K562 (cell line): ENCODE measurements at regions not wholly inside any gene's neighbourhood (a gene's known extent, or its start where the extent isn't known, plus 50 kb on each side); places are given as distances from the start of the nearest gene placed in this dataset.

ENCODE experiments used
- ATAC-seq: fragments of 200-7000 bp; cut with Tn5 transposase; 3 replicates; pipeline ENCODE4 v1.9.1; 2020; ENCODE audit warnings: moderate library complexity
- BruUV-seq: library from RNA; stranded (reverse); fragments of 400-500 nt; replicated peaks from 2 replicates; lab custom pipeline; 2021; lab: Mats Ljungman, UMichigan
- CTCF ChIA-PET: fragments of 300-600 bp; formaldehyde crosslinking; extraction: SDS; loops from one replicate; lab custom pipeline; 2021; ENCODE audit warnings: low intra/inter-chr PET ratio; lab: Yijun Ruan, JAX
- POLR2A ChIA-PET: fragments of 300-600, 350-650 bp; sonication (Branson Sonifier 250); formaldehyde crosslinking; extraction: SDS; loops from one replicate; lab custom pipeline; 2021; ENCODE audit warnings: antibody characterized with exemption, inconsistent platforms; lab: Yijun Ruan, JAX
- DNase-seq, 4 experiments: peaks; one replicate each; pipeline versions ENCODE4 v3.0.0 to v3.0.0-alpha.2; 2011 to 2018; ENCODE audit warnings: low spot score in 3 of 4, mixed read lengths in 3 of 4; ENCODE audit errors: extremely low read depth in 1 of 4
- FAIRE-seq: peaks from 2 replicates; lab custom pipeline; 2011; peaks lifted over from hg19 to GRCh38; lab: Jason Lieb, UNC
- H2AFZ ChIP-seq: 2 replicates; pipeline ENCODE4 v1.6.0; 2011; ENCODE audit warnings: low read depth, low read length, control low read depth, inconsistent platforms
- H3K27ac ChIP-seq: fragments of 200-600 bp; 3 replicates; pipeline ENCODE4 v1.8.0; 2011; ENCODE audit warnings: low read depth, mild to moderate bottlenecking, control low read depth, inconsistent platforms, low read length, moderate library complexity, mixed read lengths; ENCODE audit errors: extremely low read depth
- H3K27me3 ChIP-seq, 2 experiments: fragments of 300-600 bp in 1 of 2; 2 replicates in 1 of 2; 3 replicates in 1 of 2; pipeline versions ENCODE4 v1.6.0 to v1.8.0; 2011; ENCODE audit warnings: inconsistent platforms in 2 of 2, low read length in 2 of 2, mild to moderate bottlenecking in 1 of 2, mixed read lengths in 1 of 2, moderate library complexity in 1 of 2; ENCODE audit not compliant: control insufficient read depth in 2 of 2, insufficient read depth in 2 of 2
- H3K36me3 ChIP-seq: fragments of 300-600 bp; 3 replicates; pipeline ENCODE4 v1.8.0; 2011; ENCODE audit warnings: mild to moderate bottlenecking, low read length, inconsistent platforms; ENCODE audit not compliant: control insufficient read depth, insufficient read depth
- H3K4me1 ChIP-seq, 2 experiments: fragments of 200-600 bp in 1 of 2; replicated peaks in 1 of 2; 2 replicates in 1 of 2; 3 replicates in 1 of 2; pipeline versions ENCODE4 v1.5.1 to v1.8.0; 2011; ENCODE audit warnings: inconsistent platforms in 2 of 2, low read length in 2 of 2, mild to moderate bottlenecking in 1 of 2, mixed read lengths in 1 of 2, moderate library complexity in 1 of 2; ENCODE audit not compliant: control insufficient read depth in 2 of 2, insufficient read depth in 2 of 2
- H3K4me2 ChIP-seq: 2 replicates; pipeline ENCODE4 v1.6.1; 2011; ENCODE audit warnings: low read length, control low read depth, inconsistent platforms, mixed read lengths; ENCODE audit not compliant: insufficient read depth
- H3K4me3 ChIP-seq: fragments of 200-600 bp; sonication (generic), shearing (Covaris generic); 2 replicates; pipeline ENCODE4 v1.5.1; 2016; ENCODE audit warnings: control low read depth, inconsistent platforms
- H3K79me2 ChIP-seq: fragments of 200-600 bp; 3 replicates; pipeline ENCODE4 v1.8.0; 2011; ENCODE audit warnings: low read length, inconsistent platforms; ENCODE audit not compliant: control insufficient read depth, insufficient read depth
- H3K9ac ChIP-seq, 2 experiments: 2 replicates each; pipeline versions ENCODE4 v1.6.0 to v1.6.1; 2011; ENCODE audit warnings: low read depth in 2 of 2, low read length in 2 of 2, control low read depth in 1 of 2, inconsistent platforms in 1 of 2, mild to moderate bottlenecking in 1 of 2, mixed read lengths in 1 of 2; ENCODE audit not compliant: insufficient read depth in 1 of 2
- H3K9me1 ChIP-seq: one replicate; pipeline ENCODE4 v1.6.0; 2011; ENCODE audit warnings: inconsistent platforms, mild to moderate bottlenecking, low read length, moderate library complexity; ENCODE audit not compliant: control insufficient read depth, insufficient read depth
- H3K9me3 ChIP-seq: replicated peaks from 2 replicates; pipeline ENCODE4 v1.5.1; 2011; ENCODE audit warnings: low read depth, low read length, inconsistent platforms; ENCODE audit not compliant: control insufficient read depth, insufficient read depth
- H4K20me1 ChIP-seq: replicated peaks from 2 replicates; pipeline ENCODE4 v1.6.1; 2011; ENCODE audit warnings: low read length, inconsistent platforms, mixed read lengths; ENCODE audit not compliant: control insufficient read depth, insufficient read depth
- AFF4 ChIP-seq: sonication (generic); formaldehyde crosslinking; IDR thresholded peaks from 2 replicates; pipeline ENCODE4 v1.8.0; 2023; ENCODE audit warnings: mild to moderate bottlenecking, missing genetic modification reagents
- BCOR ChIP-seq: fragments of 450-650 bp; IDR thresholded peaks from 2 replicates; pipeline ENCODE4 v1.6.1; 2016
- ELF4 ChIP-seq: fragments of 450-650 bp; formaldehyde crosslinking; IDR thresholded peaks from 2 replicates; pipeline ENCODE4 v1.4.0; 2022; ENCODE audit warnings: missing genetic modification characterization
- KDM1A ChIP-seq, 2 experiments: fragments of 450-650 bp; IDR thresholded peaks; 2 replicates each; pipeline ENCODE4 v1.6.1; 2016; ENCODE audit warnings: mild to moderate bottlenecking in 2 of 2
- RBM25 ChIP-seq: fragments of 200-400 bp; formaldehyde crosslinking; IDR thresholded peaks from 2 replicates; pipeline ENCODE4 v1.6.1; 2018; ENCODE audit warnings: low read length, low read depth, moderate library complexity; ENCODE audit not compliant: severe bottlenecking
- WGBS: fragments of 100-300 bp; shearing (Covaris generic); methylation state at CpG from one replicate; pipeline ENCODE4 v1.1.6; 2016; ENCODE audit warnings: low coverage, mixed read lengths; ENCODE audit not compliant: insufficient coverage; ENCODE audit errors: missing lambda C conversion rate; 5-methylcytosine and 5-hydroxymethylcytosine counted together
- in situ Hi-C: fragments of 300-500 bp; cut with MboI; formaldehyde crosslinking; loops from 4 replicates; pipeline ENCODE4 v1.15.0; 2018; ENCODE audit warnings: inconsistent platforms, mixed read lengths
- intact Hi-C: fragments of 100-400 bp; cut with micrococcal nuclease; formaldehyde crosslinking; loops from 2 replicates; pipeline ENCODE4 v1.14.2; 2022

GRCh38 chr16:87552072-87552718, 50.1 kb upstream of the JPH3 start:
- H3K36me3 ChIP-seq = no peaks in the 10 kb centered on the region
- TF ChIP-seq AFF4 (no peak), ELF4 (CRISPR knock-in tag) (no peak), RBM25 (peak; percentile 45), KDM1A (IDR thresholded peaks at IDR 0.05) (0 out of 4 replicates have a peak, but pooled peaks of 1 of the 2 experiments have one; percentile 29), BCOR (peak; percentile 63)
- H3K9ac ChIP-seq = no peak overlapping the region
- H3K79me2 ChIP-seq = no peaks in the 10 kb centered on the region
- WGBS = 7% methylated on average over 18 of the region's 18 CpGs
- H3K4me1 ChIP-seq = peaks cover 0 to 23% of the 10 kb centered on the region in 2 experiments; a peak in 3 of 5 replicates
- no peak overlapping the region for H3K4me3 ChIP-seq
- intact Hi-C loops = loop anchor here (5.0 kb wide), 1 partner anchor 85 kb away; no protein-coding TSS in a partner anchor
- H2AFZ ChIP-seq = no peak overlapping the region
- H3K27me3 ChIP-seq = peaks cover 45 to 82% of the 10 kb centered on the region in 2 experiments
- H3K27ac ChIP-seq = no peak overlapping the region
- in situ Hi-C loops = no loop called here
- FAIRE-seq (no peak), ATAC-seq (peak; percentile 30), DNase-seq (no peak)
- no TSS peak for BruUV-seq
- H3K4me2 ChIP-seq = no peak overlapping the region
- POLR2A ChIA-PET = no interaction called here
- no peaks in the 10 kb centered on the region for H3K9me3 ChIP-seq
- H3K9me1 ChIP-seq = peaks cover 3% of the 10 kb centered on the region
- peaks cover 17% of the 10 kb centered on the region; the same call in 1 of the 2 replicates for H4K20me1 ChIP-seq
- CTCF ChIA-PET = no interaction called here
